ENCODE measurements at regions not wholly inside any gene's neighbourhood (a gene's known extent, or its start where the extent isn't known, plus 50 kb on each side); places are given as distances from the start of the nearest gene placed in this dataset.

- H3K9ac ChIP-seq (ENCODE audit: low read depth, low read length, poor library complexity): no peak overlapping the region
- no peak overlapping the region for H2AFZ ChIP-seq (ENCODE audit: low read length)
- H3K4me3 ChIP-seq (ENCODE audit: low read length in 2 of 2): no peak overlapping the region
- H3K23ac ChIP-seq (ENCODE audit: low read depth, low read length, poor library complexity): no peak overlapping the region
- H4K91ac ChIP-seq (ENCODE audit: low read depth, low read length, poor library complexity): no peak overlapping the region
- no peaks in the 10 kb centered on the region for H3K27me3 ChIP-seq (ENCODE audit: control insufficient read depth in 3 of 3, insufficient read depth in 3 of 3, low read depth in 1 of 3, low read length in 3 of 3)
- no peak overlapping the region for H2BK15ac ChIP-seq (ENCODE audit: low read length)
- no peak overlapping the region for H2BK120ac ChIP-seq (ENCODE audit: low read depth, low read length)
- H3K4me2 ChIP-seq (ENCODE audit: insufficient read depth, low read length, poor library complexity, severe bottlenecking): no peak overlapping the region
- peaks cover 0 to 5% of the 10 kb centered on the region in 2 donors for H3K4me1 ChIP-seq (ENCODE audit: control insufficient read depth in 2 of 2, insufficient read depth in 1 of 2, low read depth in 1 of 2, low read length in 2 of 2)
- no peak overlapping the region for H3K18ac ChIP-seq (ENCODE audit: low read length)
- no peak overlapping the region for H3K14ac ChIP-seq (ENCODE audit: low read length)
- H4K8ac ChIP-seq (ENCODE audit: low read depth, low read length): no peak overlapping the region
- no CpG with 5 or more reads among the region's 4 CpGs for WGBS, 2 donors (ENCODE audit: extremely low coverage in 2 of 2, insufficient read length in 2 of 2, insufficient replicate concordance in 1 of 2)
- DNase-seq (ENCODE audit: low spot score): no peak
- no peak overlapping the region for H2BK12ac ChIP-seq (ENCODE audit: low read length)
- H3K4ac ChIP-seq (ENCODE audit: low read length): no peak overlapping the region
- no peaks in the 10 kb centered on the region for H3K9me3 ChIP-seq (replicated peaks in 1 of 2; ENCODE audit: control insufficient read depth in 2 of 2, insufficient read depth in 1 of 2, low read depth in 1 of 2, low read length in 2 of 2)
- no peaks in the 10 kb centered on the region for H3K79me1 ChIP-seq (ENCODE audit: low read depth, low read length)
- H2AK5ac ChIP-seq (ENCODE audit: low read depth, low read length): no peak overlapping the region
- no peak overlapping the region for H3K27ac ChIP-seq (replicated peaks; ENCODE audit: low read length)
- no peaks in the 10 kb centered on the region for H3K36me3 ChIP-seq (replicated peaks in 1 of 2; ENCODE audit: control insufficient read depth in 2 of 2, insufficient read depth in 2 of 2, low read length in 2 of 2)
- H2BK5ac ChIP-seq (ENCODE audit: low read length): no peak overlapping the region
These were observed 98.7 kb upstream of the TMPRSS2 start for GRCh38 chr21:41606706-41607105.

- Histone ChIP-seq H3K27me3 (ENCODE audit: control insufficient read depth in 3 of 3, insufficient read depth in 3 of 3, low read depth in 1 of 3, low read length in 3 of 3) (no peaks in the 10 kb centered on the region), H4K8ac (ENCODE audit: low read depth, low read length) (no peak overlapping the region), H3K9me3 (replicated peaks in 1 of 2; ENCODE audit: control insufficient read depth in 2 of 2, insufficient read depth in 1 of 2, low read depth in 1 of 2, low read length in 2 of 2) (no peaks in the 10 kb centered on the region), H3K18ac (ENCODE audit: low read length) (peak overlapping the region; percentile 7), H4K91ac (ENCODE audit: low read depth, low read length, poor library complexity) (no peak overlapping the region), H3K4me3 (ENCODE audit: low read length in 2 of 2) (no peak overlapping the region), H3K9ac (ENCODE audit: low read depth, low read length, poor library complexity) (no peak overlapping the region), H2BK120ac (ENCODE audit: low read depth, low read length) (no peak overlapping the region), H3K4me2 (ENCODE audit: insufficient read depth, low read length, poor library complexity, severe bottlenecking) (no peak overlapping the region), H2AK5ac (ENCODE audit: low read depth, low read length) (peak overlapping the region; percentile 6), H2BK12ac (ENCODE audit: low read length) (no peak overlapping the region), H3K36me3 (replicated peaks in 1 of 2; ENCODE audit: control insufficient read depth in 2 of 2, insufficient read depth in 2 of 2, low read length in 2 of 2) (no peaks in the 10 kb centered on the region), H2BK15ac (ENCODE audit: low read length) (no peak overlapping the region), H3K79me1 (ENCODE audit: low read depth, low read length) (no peaks in the 10 kb centered on the region), H2AFZ (ENCODE audit: low read length) (no peak overlapping the region), H3K4ac (ENCODE audit: low read length) (no peak overlapping the region), H3K27ac (replicated peaks; ENCODE audit: low read length) (no peak overlapping the region), H2BK5ac (ENCODE audit: low read length) (no peak overlapping the region), H3K4me1 (ENCODE audit: control insufficient read depth in 2 of 2, insufficient read depth in 1 of 2, low read depth in 1 of 2, low read length in 2 of 2) (peaks cover 0 to 5% of the 10 kb centered on the region in 2 donors), H3K14ac (ENCODE audit: low read length) (no peak overlapping the region), H3K23ac (ENCODE audit: low read depth, low read length, poor library complexity) (no peak overlapping the region)
- DNase-seq (ENCODE audit: low spot score): no peak
- WGBS, 2 donors (ENCODE audit: extremely low coverage in 2 of 2, insufficient read length in 2 of 2, insufficient replicate concordance in 1 of 2): no CpG with 5 or more reads among the region's 10 CpGs
These were observed 98.0 kb upstream of the TMPRSS2 start for GRCh38 chr21:41605934-41606285.

- peak overlapping the region; percentile 66 for H3K18ac ChIP-seq (ENCODE audit: low read length)
- no CpG with 5 or more reads among the region's 20 CpGs for WGBS, 2 donors (ENCODE audit: extremely low coverage in 2 of 2, insufficient read length in 2 of 2, insufficient replicate concordance in 1 of 2)
- peak overlapping the region; percentile 74 for H2AK5ac ChIP-seq (ENCODE audit: low read depth, low read length)
- H2BK15ac ChIP-seq (ENCODE audit: low read length): peak overlapping the region; percentile 38
- no peaks in the 10 kb centered on the region for H3K9me3 ChIP-seq (replicated peaks in 1 of 2; ENCODE audit: control insufficient read depth in 2 of 2, insufficient read depth in 1 of 2, low read depth in 1 of 2, low read length in 2 of 2)
- no peak for DNase-seq (ENCODE audit: low spot score)
- no peak overlapping the region for H2BK5ac ChIP-seq (ENCODE audit: low read length)
- H2AFZ ChIP-seq (ENCODE audit: low read length): no peak overlapping the region
- no peak overlapping the region for H3K23ac ChIP-seq (ENCODE audit: low read depth, low read length, poor library complexity)
- no peak overlapping the region for H3K4me3 ChIP-seq (ENCODE audit: low read length in 2 of 2)
- H3K4me1 ChIP-seq (ENCODE audit: control insufficient read depth in 2 of 2, insufficient read depth in 1 of 2, low read depth in 1 of 2, low read length in 2 of 2): peaks cover 0 to 5% of the 10 kb centered on the region in 2 donors
- H3K27ac ChIP-seq (replicated peaks; ENCODE audit: low read length): no peak overlapping the region
- no peaks in the 10 kb centered on the region for H3K27me3 ChIP-seq (ENCODE audit: control insufficient read depth in 3 of 3, insufficient read depth in 3 of 3, low read depth in 1 of 3, low read length in 3 of 3)
- H4K8ac ChIP-seq (ENCODE audit: low read depth, low read length): no peak overlapping the region
- H3K9ac ChIP-seq (ENCODE audit: low read depth, low read length, poor library complexity): no peak overlapping the region
- no peaks in the 10 kb centered on the region for H3K79me1 ChIP-seq (ENCODE audit: low read depth, low read length)
- H3K4me2 ChIP-seq (ENCODE audit: insufficient read depth, low read length, poor library complexity, severe bottlenecking): no peak overlapping the region
- no peak overlapping the region for H3K14ac ChIP-seq (ENCODE audit: low read length)
- no peaks in the 10 kb centered on the region for H3K36me3 ChIP-seq (replicated peaks in 1 of 2; ENCODE audit: control insufficient read depth in 2 of 2, insufficient read depth in 2 of 2, low read length in 2 of 2)
- H2BK12ac ChIP-seq (ENCODE audit: low read length): no peak overlapping the region
- no peak overlapping the region for H2BK120ac ChIP-seq (ENCODE audit: low read depth, low read length)
- H3K4ac ChIP-seq (ENCODE audit: low read length): no peak overlapping the region
- H4K91ac ChIP-seq (ENCODE audit: low read depth, low read length, poor library complexity): no peak overlapping the region
These were observed 97.4 kb upstream of the TMPRSS2 start for GRCh38 chr21:41605178-41605933.

GRCh38 chr21:41604583-41605041, 96.7 kb upstream of the TMPRSS2 start:
- Histone ChIP-seq H2BK12ac (ENCODE audit: low read length) (no peak overlapping the region), H3K4me3 (ENCODE audit: low read length in 2 of 2) (no peak overlapping the region), H2AK5ac (ENCODE audit: low read depth, low read length) (no peak overlapping the region), H3K9me3 (replicated peaks in 1 of 2; ENCODE audit: control insufficient read depth in 2 of 2, insufficient read depth in 1 of 2, low read depth in 1 of 2, low read length in 2 of 2) (no peaks in the 10 kb centered on the region), H4K91ac (ENCODE audit: low read depth, low read length, poor library complexity) (no peak overlapping the region), H2BK15ac (ENCODE audit: low read length) (no peak overlapping the region), H3K27me3 (ENCODE audit: control insufficient read depth in 3 of 3, insufficient read depth in 3 of 3, low read depth in 1 of 3, low read length in 3 of 3) (no peaks in the 10 kb centered on the region), H4K8ac (ENCODE audit: low read depth, low read length) (no peak overlapping the region), H3K18ac (ENCODE audit: low read length) (peak overlapping the region; percentile 25), H3K14ac (ENCODE audit: low read length) (no peak overlapping the region), H3K79me1 (ENCODE audit: low read depth, low read length) (no peaks in the 10 kb centered on the region), H3K4ac (ENCODE audit: low read length) (no peak overlapping the region), H3K4me2 (ENCODE audit: insufficient read depth, low read length, poor library complexity, severe bottlenecking) (no peak overlapping the region), H3K9ac (ENCODE audit: low read depth, low read length, poor library complexity) (no peak overlapping the region), H3K23ac (ENCODE audit: low read depth, low read length, poor library complexity) (no peak overlapping the region), H2BK5ac (ENCODE audit: low read length) (no peak overlapping the region), H3K4me1 (ENCODE audit: control insufficient read depth in 2 of 2, insufficient read depth in 1 of 2, low read depth in 1 of 2, low read length in 2 of 2) (peaks cover 0 to 5% of the 10 kb centered on the region in 2 donors), H3K27ac (replicated peaks; ENCODE audit: low read length) (no peak overlapping the region), H2BK120ac (ENCODE audit: low read depth, low read length) (no peak overlapping the region), H2AFZ (ENCODE audit: low read length) (no peak overlapping the region), H3K36me3 (replicated peaks in 1 of 2; ENCODE audit: control insufficient read depth in 2 of 2, insufficient read depth in 2 of 2, low read length in 2 of 2) (no peaks in the 10 kb centered on the region)
- DNase-seq (ENCODE audit: low spot score): no peak
- no CpG with 5 or more reads among the region's 12 CpGs for WGBS, 2 donors (ENCODE audit: extremely low coverage in 2 of 2, insufficient read length in 2 of 2, insufficient replicate concordance in 1 of 2)

Measured in neuronal stem cell (in vitro differentiated cells).